HK-2 (cell line): ENCODE measurements at regions not wholly inside any gene's neighbourhood (a gene's known extent, or its start where the extent isn't known, plus 50 kb on each side); places are given as distances from the start of the nearest gene placed in this dataset.

Source experiments
- DNase-seq: peaks from one replicate; pipeline ENCODE4 v3.0.0-alpha.2; 2018; ENCODE audit not compliant: unreplicated experiment

GRCh38 chr6:62479697-62480220 lies 193.7 kb upstream of the KHDRBS2 start:
- DNase-seq: no peak

- DNase-seq: no peak
These were observed 188.8 kb upstream of the KHDRBS2 start for GRCh38 chr6:62474793-62475192.

GRCh38 chr6:62466607-62467006 lies 180.6 kb upstream of the KHDRBS2 start:
- DNase-seq: no peak

GRCh38 chr6:62465206-62465605 lies 179.2 kb upstream of the KHDRBS2 start:
- no peak for DNase-seq

GRCh38 chr6:62452586-62452985 lies 166.6 kb upstream of the KHDRBS2 start:
- DNase-seq: no peak

GRCh38 chr6:62446647-62447316 lies 160.8 kb upstream of the KHDRBS2 start:
- no peak for DNase-seq

- DNase-seq: no peak
These were observed 159.5 kb upstream of the KHDRBS2 start for GRCh38 chr6:62445521-62445920.

- DNase-seq: no peak
These were observed 155.2 kb upstream of the KHDRBS2 start for GRCh38 chr6:62441182-62441581.

- no peak for DNase-seq
These were observed 143.8 kb upstream of the KHDRBS2 start for GRCh38 chr6:62429781-62430180.

GRCh38 chr6:62400521-62401259 lies 114.7 kb upstream of the KHDRBS2 start:
- DNase-seq: no peak

GRCh38 chr6:62393608-62394007 lies 107.6 kb upstream of the KHDRBS2 start:
- no peak for DNase-seq

- no peak for DNase-seq
These were observed 106.3 kb upstream of the KHDRBS2 start for GRCh38 chr6:62392291-62392690.

- no peak for DNase-seq
These were observed 105.3 kb upstream of the KHDRBS2 start for GRCh38 chr6:62391358-62391757.

- DNase-seq: no peak
These were observed 104.4 kb upstream of the KHDRBS2 start for GRCh38 chr6:62390401-62390800.

GRCh38 chr6:62371453-62372210 lies 85.6 kb upstream of the KHDRBS2 start:
- no peak for DNase-seq

GRCh38 chr6:62367601-62368000 lies 81.6 kb upstream of the KHDRBS2 start:
- DNase-seq: no peak

GRCh38 chr6:62362097-62362496 lies 76.1 kb upstream of the KHDRBS2 start:
- DNase-seq: no peak

- DNase-seq: no peak
These were observed 71.8 kb upstream of the KHDRBS2 start for GRCh38 chr6:62357835-62358234.

- no peak for DNase-seq
These were observed 68.2 kb upstream of the KHDRBS2 start for GRCh38 chr6:62354261-62354660.

GRCh38 chr6:62345962-62346689 lies 60.1 kb upstream of the KHDRBS2 start:
- no peak for DNase-seq

- DNase-seq: no peak
These were observed 59.4 kb upstream of the KHDRBS2 start for GRCh38 chr6:62345446-62345845.

- no peak for DNase-seq
These were observed 58.8 kb upstream of the KHDRBS2 start for GRCh38 chr6:62344850-62345249.
